Heart right ventricle (tissue), 16 donors: ENCODE measurements at regions not wholly inside any gene's neighbourhood (a gene's known extent, or its start where the extent isn't known, plus 50 kb on each side); places are given as distances from the start of the nearest gene placed in this dataset.

Experiments
- ATAC-seq, 8 donors: fragments of 200-7000 bp; cut with Tn5 transposase; one replicate each; pipeline ENCODE4 v1.9.1; 2020; ENCODE audit warnings: mild to moderate bottlenecking in 8 of 8, moderate library complexity in 8 of 8, moderate number of reproducible peaks in 1 of 8
- DNase-seq, 2 donors: peaks; one replicate each; pipeline ENCODE4 v3.0.0-alpha.2; 2020
- H3K27ac ChIP-seq, 10 donors: fragments of 200-600 bp; sonication (generic) in 2 of 10; one replicate each; pipeline versions ENCODE4 v1.5.0 to v1.8.0; 2020 to 2022; ENCODE audit warnings: mild to moderate bottlenecking in 3 of 10
- H3K27me3 ChIP-seq, 7 donors: fragments of 200-600 bp; one replicate each; pipeline ENCODE4 v1.8.0; 2021 to 2022; ENCODE audit warnings: mild to moderate bottlenecking in 2 of 7
- H3K36me3 ChIP-seq, 9 donors: fragments of 200-600 bp; sonication (generic) in 1 of 9; one replicate each; pipeline versions ENCODE4 v1.5.0 to v1.8.0; 2020 to 2022; ENCODE audit warnings: mild to moderate bottlenecking in 2 of 9
- H3K4me1 ChIP-seq, 9 donors: fragments of 200-600 bp; sonication (generic) in 1 of 9; one replicate each; pipeline versions ENCODE4 v1.5.0 to v1.8.0; 2020 to 2022; ENCODE audit warnings: mild to moderate bottlenecking in 4 of 9
- H3K4me3 ChIP-seq, 10 donors: fragments of 200-600 bp; sonication (generic) in 2 of 10; one replicate each; pipeline versions ENCODE4 v1.5.0 to v1.8.0; 2020 to 2022; ENCODE audit warnings: mild to moderate bottlenecking in 7 of 10, moderate library complexity in 2 of 10
- H3K9me3 ChIP-seq, 11 donors: fragments of 200-600 bp in 10 of 11; sonication (generic) in 2 of 11; one replicate each; pipeline versions ENCODE4 v1.5.0 to v1.8.0; 2013 to 2022; ENCODE audit warnings: mild to moderate bottlenecking in 2 of 11, control low read depth in 1 of 11, moderate library complexity in 1 of 11
- CTCF ChIP-seq, 9 donors: fragments of 200-600 bp; sonication (generic) in 2 of 9; IDR thresholded peaks; one replicate each; pipeline versions ENCODE4 v1.5.0 to v1.8.0; 2021 to 2022; ENCODE audit warnings: antibody characterized with exemption in 9 of 9, mild to moderate bottlenecking in 5 of 9, moderate library complexity in 1 of 9
- WGBS, 2 donors: extraction: QIAGEN DNeasy Blood & Tissue Kit; methylation state at CpG; one replicate each; pipeline ENCODE4 v1.1.7; 2013; ENCODE audit warnings: inconsistent platforms in 1 of 2; 5-methylcytosine and 5-hydroxymethylcytosine counted together
- intact Hi-C, 10 donors: fragments of 100-400 bp; cut with DNase I; formaldehyde crosslinking; loops; one replicate each; pipeline versions ENCODE4 v1.11.1 to v1.14.2; 2022
- donor health status: Arrhythmogenic right ventricular cardiomyopathy.
- donor health status: ischemic (EF 13 %, LVEDD 7.1; RV severe dilation, severe dysfunction).
- donor health status: healthy with polysubstance abuse.
- donor health status: DM: no; HTN: yes; CAD: no.
- donor health status: DM: no; HTN: no; CAD: no.
- donor health status: ischemic (EF 25% LVEDD 6.9; RV normal size, moderate dysfunction).
- donor health status: ischemic (EF 25% LVEDD 5.7; RV mildly dilated, moderate dysfunction).
- donor health status: healthy.
- donor health status: DM: yes; HTN: yes; CAD: no.
- donor health status: Ischemic cardiomyopathy.
- donor health status: ischemic (EF 35%, LVEDD 5.7; RV mildly dilated, moderate dysfunction).
- donor health status: nonischemic (EF 11% LVEDD 7.7; RV severe dilation, severe dysfunction).
- donor health status: DM: yes; HTN: yes; CAD: no.
- donor health status: PGD.
- donor health status: ischemic (EF 29% LVEDD 5.4; RV normal size, mild dysfunction).
- donor health status: nonischemic (EF 23%, LVEDD 6.1; RV moderate dilation, normal function).

- Histone ChIP-seq H3K4me3 (peak overlapping the region in 1 of 10 donors; percentile 13), H3K27ac (no peak overlapping the region), H3K9me3 (no peaks in the 10 kb centered on the region), H3K27me3 (no peaks in the 10 kb centered on the region), H3K36me3 (no peaks in the 10 kb centered on the region), H3K4me1 (peaks cover 0 to 14% (median 5%) of the 10 kb centered on the region in 9 donors)
- TF ChIP-seq CTCF (IDR thresholded peaks at IDR 0.05): no peak
- WGBS, 2 donors: 25 to 42% methylated on average over 4 of the region's 4 CpGs
- intact Hi-C loops: no loop called here
- no peak for DNase-seq
- ATAC-seq: no peak
Observed at GRCh38 chr13:60327511-60327910, 69.5 kb upstream of the TDRD3 start.

GRCh38 chr13:60328073-60328472 is 68.9 kb upstream of the TDRD3 start:
- H3K36me3 ChIP-seq: no peaks in the 10 kb centered on the region
- no peak overlapping the region for H3K4me3 ChIP-seq
- H3K27ac ChIP-seq: no peak overlapping the region
- WGBS, 2 donors: 20 to 36% methylated on average over 2 of the region's 2 CpGs
- intact Hi-C loops: no loop called here
- ATAC-seq (no peak), DNase-seq (no peak)
- H3K4me1 ChIP-seq: peaks cover 0 to 14% (median 5%) of the 10 kb centered on the region in 9 donors
- no peak for TF ChIP-seq CTCF (IDR thresholded peaks at IDR 0.05)
- H3K9me3 ChIP-seq: peaks cover 0 to 4% (median 0%) of the 10 kb centered on the region in 11 donors
- no peaks in the 10 kb centered on the region for H3K27me3 ChIP-seq

- TF ChIP-seq CTCF (IDR thresholded peaks at IDR 0.05): peak in 6 of 9 donors; percentile 24 to 39 (median 32)
- ATAC-seq (no peak), DNase-seq (no peak)
- 37 to 43% methylated on average over 2 of the region's 2 CpGs for WGBS, 2 donors
- H3K9me3 ChIP-seq: peaks cover 0 to 11% (median 0%) of the 10 kb centered on the region in 11 donors
- H3K4me1 ChIP-seq: peaks cover 0 to 14% (median 5%) of the 10 kb centered on the region in 9 donors
- intact Hi-C loops: no loop called here
- no peaks in the 10 kb centered on the region for H3K27me3 ChIP-seq
- no peak overlapping the region for H3K4me3 ChIP-seq
- H3K36me3 ChIP-seq: no peaks in the 10 kb centered on the region
- no peak overlapping the region for H3K27ac ChIP-seq
Observed at GRCh38 chr13:60329221-60329923, 67.6 kb upstream of the TDRD3 start.

GRCh38 chr13:60331249-60332012 is 65.6 kb upstream of the TDRD3 start:
- Histone ChIP-seq H3K27me3 (no peaks in the 10 kb centered on the region), H3K4me3 (no peak overlapping the region), H3K36me3 (no peaks in the 10 kb centered on the region), H3K4me1 (peaks cover 0 to 14% (median 5%) of the 10 kb centered on the region in 9 donors), H3K9me3 (peaks cover 0 to 11% (median 0%) of the 10 kb centered on the region in 11 donors), H3K27ac (no peak overlapping the region)
- no peak for ATAC-seq
- 48 to 65% methylated on average over 4 of the region's 4 CpGs for WGBS, 2 donors
- intact Hi-C loops: loop anchor here in 5 of 10 donors (5.0 to 10.0 kb wide), 5 partner anchors 93 to 937 kb away; no protein-coding TSS in a partner anchor
- DNase-seq: no peak
- TF ChIP-seq CTCF (IDR thresholded peaks at IDR 0.05): no peak
